GM18511 (cell line): ENCODE measurements at regions not wholly inside any gene's neighbourhood (a gene's known extent, or its start where the extent isn't known, plus 50 kb on each side); places are given as distances from the start of the nearest gene placed in this dataset.
A peak's percentile ranks its signal among the peaks of the same experiment; 100 is the strongest.
"Not testable (repeated sequence)": the region's sequence is repeated elsewhere in the genome, so short reads cannot be mapped to it uniquely, and the experiment has no call there.

Source experiments
- ATAC-seq: cut with Tn5 transposase; IDR thresholded peaks from one replicate; pipeline ENCODE4 v1.9.1; 2021; ENCODE audit warnings: mild to moderate bottlenecking, moderate library complexity; ENCODE audit not compliant: unreplicated experiment

DNA sequence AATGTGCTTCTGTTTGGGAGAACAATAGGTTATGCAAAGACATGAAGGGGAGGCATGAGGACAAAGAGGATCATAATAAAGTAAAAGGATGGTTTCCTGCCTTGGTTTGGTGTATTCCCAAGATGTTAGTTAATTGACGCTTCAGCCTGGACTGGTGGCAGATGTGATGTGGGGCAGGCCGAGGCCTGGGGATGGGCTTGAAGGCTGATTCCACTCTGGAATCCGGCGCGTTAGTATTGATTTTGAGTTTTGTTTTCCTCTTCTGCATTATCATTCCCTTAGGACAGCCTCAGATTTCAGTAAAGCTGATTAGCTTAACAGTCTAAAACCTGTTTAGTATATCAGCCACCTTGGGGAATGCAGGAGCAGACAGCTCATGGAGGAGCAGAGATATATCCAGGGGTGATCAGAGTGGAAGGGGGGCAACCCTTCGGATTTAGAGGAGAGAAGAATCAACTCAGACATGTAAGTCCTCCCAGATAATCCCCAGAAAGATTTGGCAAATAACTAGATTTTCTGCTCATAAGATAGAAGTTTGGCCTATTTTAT is 159.8 kb upstream of the MTPN start:
- ATAC-seq = no peak

DNA sequence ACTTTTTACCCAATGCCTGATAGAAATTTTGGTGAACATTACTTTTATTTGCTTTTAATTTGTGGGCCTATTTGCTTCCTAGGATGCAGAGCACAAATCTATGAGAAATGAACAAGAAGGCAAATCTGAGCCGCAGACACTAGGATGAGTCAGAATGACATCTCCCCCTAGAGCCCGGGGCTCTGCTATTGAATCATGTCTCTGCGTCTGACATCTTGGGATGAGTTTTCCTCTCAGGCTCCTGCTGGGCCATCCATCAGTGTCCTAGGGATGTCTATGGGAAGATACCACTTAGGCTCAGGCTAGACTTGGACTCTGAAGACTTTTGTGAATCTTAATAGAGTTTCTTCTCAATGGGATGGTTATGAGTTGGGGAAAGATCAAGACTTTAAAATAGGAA is 157.3 kb upstream of the MTPN start:
- ATAC-seq = no peak

DNA sequence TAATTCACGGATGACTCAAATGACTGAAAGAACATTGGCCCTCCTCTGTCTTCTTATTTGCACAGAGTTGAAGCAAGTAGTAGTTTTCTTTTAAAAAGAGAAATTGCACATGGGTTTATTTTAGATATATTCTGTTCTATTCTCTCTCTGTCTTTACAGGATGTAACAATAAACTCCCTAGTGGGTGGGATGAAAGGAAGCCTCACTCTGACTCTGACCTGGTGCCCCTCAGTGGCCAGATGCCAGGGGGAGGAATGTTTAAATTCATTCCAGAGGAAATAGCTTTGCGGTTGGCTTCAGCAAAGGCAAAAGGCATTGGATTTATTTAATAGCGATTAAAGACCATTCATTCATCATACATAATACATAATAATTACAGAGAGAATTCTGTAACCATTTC is 156.4 kb upstream of the MTPN start:
- no peak for ATAC-seq

DNA sequence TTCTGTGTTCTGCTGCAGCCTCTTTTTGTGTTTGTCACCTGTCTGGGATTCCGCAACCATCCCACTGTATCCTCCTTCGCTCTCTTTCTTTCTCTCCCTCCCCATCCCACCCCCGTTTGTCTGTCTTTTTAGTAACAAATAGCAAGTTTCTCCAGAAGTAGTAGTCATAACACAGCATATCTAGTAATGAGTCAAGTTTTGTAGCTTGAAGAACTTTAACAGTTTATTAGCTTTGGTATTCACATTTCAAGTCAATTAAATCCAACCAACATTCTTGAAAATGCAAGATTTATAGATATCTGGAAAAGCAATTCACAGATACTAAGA is 154.1 kb upstream of the MTPN start:
- no peak for ATAC-seq

DNA sequence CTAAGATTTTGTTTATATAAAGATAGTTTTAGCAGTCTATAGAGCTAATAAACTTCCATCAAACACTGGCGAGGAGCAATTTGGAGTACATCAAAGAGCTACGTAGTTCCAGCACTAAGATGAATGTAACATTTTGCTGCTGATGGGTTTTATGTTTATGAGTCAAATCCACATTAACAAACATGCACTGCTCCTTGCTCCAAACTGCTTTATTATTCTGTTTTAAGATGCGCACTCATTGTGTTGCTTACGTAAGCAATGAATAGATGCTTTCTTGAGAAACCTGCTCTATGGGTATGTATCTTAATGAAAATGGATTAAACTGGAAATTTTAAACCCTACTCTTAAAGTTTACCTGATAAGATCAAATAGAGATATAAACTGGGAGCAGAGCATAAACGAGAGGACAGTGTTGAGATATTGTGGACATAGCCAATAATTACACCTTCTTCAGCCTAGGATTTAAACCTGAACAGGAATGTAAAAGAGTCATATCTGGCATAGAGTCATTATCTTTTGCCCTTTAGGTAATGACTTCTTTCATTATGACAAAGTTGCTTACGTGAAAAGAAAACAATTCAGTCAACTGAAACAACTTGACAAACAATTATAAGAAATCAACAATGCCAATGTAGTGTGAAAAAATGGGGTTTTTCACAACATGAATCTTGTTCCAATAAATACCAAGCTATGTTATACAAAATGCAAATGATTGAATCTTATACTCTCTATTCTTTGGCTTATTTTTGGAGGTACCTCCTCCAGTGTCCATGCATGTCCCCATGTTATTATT is 153.5 kb upstream of the MTPN start:
- ATAC-seq = no peak

DNA sequence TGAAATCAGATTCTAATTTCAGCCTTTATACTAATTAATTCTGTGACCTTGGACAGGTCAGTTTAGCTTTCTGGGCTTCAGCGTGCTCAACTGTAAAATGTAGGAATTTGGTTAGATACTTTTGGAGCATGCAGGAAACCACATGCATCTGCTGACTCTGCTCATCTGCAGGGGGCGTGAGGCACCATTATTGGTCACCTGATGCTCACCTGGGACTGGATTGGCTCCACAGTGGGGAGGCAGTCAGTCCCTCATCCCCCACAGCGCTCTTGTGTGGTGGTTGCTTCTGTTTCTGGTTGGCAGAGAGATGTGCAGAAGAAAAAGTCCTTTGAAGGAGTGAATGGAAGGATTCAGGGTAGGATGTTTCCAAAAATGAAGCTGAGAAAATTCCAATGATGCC is 150.9 kb upstream of the MTPN start:
- ATAC-seq = no peak

DNA sequence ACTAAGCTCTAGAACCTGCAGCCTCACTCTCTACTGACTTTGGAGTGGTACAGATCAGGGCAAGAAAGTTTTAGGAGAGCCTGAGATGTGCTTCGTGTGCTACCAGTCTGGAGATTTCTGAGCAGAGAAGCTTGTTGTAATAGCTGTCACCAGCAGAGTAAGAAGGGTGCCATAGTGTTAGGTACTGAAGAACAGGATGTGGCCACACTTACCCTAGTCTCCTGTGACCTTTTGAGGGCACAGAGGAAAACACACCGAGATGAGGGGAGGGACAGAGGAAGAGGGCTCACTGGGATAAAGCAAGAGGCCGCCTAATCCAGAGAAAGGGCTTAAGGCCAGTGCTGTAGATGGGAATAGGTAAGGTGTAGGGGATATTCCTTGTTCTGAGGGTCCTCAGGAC is 146.2 kb upstream of the MTPN start:
- no peak for ATAC-seq

DNA sequence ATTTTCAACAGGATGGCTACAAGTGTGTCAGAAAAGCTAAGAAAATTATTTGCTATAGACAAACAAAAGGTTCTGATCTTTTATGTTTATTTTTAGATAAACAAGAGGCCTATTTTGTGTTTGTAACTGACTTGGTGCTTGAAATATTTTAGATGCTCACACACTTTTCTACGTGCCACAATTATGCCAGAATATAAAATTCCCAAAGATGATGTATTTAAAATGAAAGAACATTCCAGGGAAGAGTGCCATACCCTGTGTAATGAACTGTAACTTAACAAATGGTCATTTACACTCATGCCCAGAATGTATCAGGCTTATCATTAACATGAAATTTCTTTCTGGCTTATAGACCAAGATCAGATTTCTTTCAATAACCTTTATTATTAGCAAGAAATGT is 144.9 kb upstream of the MTPN start:
- no peak for ATAC-seq

DNA sequence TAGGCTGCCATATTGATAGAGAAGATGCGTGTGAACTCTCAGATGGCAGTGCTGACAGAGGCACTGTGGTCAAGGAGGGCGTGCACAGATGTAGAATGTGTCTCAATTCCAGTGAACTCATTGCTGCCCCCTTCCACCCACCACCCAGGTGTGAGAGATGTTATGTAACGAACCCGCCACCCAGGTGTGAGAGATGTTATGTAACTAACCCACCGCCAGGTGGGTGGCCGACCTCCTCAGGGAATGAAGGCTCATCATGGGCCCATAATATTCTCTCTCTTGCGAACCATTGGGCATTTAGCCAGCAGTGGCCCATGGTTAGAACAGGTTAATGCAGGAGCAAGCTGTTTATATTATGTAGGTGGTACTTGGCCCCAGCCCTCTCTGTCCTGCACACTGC is 140.4 kb upstream of the MTPN start:
- no peak for ATAC-seq

DNA sequence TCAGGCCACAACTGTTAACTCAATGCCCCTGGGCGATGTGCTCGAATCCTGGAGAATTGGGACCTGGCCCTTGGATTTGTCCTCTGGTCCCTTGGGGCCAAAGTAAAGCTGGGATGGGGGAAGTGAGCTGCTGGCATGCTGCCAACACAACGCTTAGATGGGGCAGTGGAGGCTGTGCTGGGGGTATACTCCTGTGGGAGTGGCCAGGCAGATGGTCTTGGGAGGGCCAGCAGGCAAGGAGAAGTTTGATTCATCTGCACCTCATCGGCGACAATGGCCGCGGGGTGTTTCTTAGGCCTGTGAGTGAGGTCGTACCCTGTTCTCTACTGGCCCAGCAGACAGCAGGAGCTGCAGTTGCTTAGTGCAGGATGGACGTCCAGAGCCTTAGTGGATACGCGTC is 139.0 kb upstream of the MTPN start:
- no peak for ATAC-seq

DNA sequence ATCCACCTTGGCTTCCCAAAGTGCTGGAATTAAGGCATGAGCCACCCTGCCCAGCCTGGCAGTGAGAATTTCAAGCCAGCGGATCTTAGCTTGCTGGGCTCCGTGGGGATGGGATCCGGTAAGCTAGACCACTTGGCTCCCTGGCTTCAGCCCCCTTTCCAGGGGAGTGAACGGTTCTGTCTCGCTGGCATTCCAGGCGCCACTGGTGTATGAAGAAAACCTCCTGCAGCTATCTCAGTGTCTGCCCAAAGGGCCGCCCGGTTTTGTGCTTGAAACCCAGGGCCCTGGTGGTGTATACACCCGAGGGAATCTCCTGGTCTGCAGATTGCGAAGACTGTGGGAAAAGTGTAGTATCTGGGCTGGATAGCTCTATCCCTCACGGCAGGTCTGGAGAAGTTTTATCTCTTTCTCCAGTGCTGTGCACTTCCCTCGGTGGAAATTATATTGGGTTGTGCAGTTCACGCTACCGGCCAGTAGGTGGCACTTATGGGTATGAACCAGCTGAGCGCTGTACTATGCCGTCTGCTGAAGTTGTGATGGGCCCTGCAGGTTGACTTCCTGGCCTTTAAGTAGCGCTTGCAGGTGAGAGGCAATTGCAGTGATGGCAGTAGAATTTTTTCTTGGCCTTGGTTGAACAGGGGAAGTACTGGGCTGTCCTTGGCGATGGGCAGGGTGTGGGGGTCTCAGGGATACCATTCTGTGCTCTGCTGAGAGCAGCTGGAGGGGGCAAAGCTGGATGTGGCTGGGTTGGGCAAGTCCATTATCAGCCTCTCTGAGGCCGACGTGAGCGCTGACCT is 138.0 kb upstream of the MTPN start:
- ATAC-seq = peak; percentile 99

DNA sequence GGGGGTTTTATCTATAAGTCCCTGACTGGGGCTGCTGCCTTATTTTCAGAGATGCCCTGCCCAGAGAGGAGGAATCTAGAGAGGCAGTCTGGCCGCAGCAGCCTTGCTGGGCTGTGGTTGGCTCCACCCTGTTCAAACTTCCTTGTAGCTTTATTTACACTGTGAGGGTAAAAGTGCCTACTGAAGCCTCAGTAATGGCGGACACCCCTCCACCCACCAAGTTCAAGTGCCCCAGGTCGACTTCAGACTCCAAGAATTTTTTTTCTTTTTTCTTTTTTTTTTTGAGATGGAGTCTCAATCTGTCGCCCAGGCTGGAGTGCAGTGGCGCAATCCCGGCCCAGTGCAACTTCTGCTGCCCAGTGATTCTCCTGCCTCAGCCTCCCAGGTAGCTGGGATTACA is 137.3 kb upstream of the MTPN start:
- ATAC-seq = not testable (repeated sequence)

DNA sequence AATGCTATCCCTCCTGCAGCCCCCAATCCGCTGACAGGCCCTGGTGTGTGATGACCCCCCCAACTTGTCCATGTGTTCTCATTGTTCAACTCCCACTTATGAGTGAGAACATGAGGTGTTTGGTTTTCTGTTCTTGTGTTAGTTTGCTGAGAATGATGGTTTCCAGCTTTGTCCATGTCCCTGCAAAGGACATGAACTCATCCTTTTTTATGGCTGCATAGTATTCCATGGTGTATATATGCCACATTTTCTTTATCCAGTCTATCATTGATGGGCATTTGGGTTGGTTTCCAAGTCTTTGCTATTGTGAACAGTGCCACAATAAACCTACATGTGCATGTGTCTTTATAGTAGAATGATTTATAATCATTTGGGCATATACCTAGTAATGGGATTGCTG is 131.9 kb upstream of the MTPN start:
- ATAC-seq = not testable (repeated sequence)

DNA sequence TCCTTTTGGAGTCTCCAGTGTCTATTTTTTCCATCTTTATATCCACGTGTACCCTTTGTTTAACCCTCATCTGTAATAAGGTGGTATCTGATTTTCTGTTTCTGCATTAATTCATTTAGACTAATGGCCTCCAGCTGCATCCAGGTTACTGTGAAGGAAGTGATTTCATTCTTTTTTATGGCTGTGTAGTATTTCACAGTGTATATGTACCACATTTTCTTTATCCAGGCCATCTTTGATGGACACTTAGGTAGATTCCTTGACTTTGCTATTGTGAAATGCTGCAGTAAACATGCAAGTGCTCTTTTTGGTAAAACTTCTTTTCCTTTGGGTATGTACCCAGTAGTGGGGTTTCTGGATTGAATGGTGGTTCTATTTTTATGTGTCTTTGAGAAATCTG is 128.0 kb upstream of the MTPN start:
- no peak for ATAC-seq

DNA sequence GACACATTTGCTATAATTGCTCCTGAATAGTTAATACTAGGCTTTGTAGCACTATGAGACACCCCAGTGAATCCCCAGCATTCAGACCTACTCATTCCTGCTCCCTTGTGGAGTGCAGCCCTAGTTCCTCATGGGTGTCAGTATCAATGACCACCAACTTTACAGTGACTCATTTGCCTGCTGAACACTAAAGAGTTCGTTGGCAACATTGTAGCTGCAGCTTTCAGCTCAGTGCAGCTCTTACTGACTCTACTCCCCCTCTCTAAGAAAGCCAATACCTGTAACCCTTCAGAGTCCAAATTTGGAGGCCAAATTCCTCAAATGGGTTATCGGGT is 127.1 kb upstream of the MTPN start:
- ATAC-seq = no peak

DNA sequence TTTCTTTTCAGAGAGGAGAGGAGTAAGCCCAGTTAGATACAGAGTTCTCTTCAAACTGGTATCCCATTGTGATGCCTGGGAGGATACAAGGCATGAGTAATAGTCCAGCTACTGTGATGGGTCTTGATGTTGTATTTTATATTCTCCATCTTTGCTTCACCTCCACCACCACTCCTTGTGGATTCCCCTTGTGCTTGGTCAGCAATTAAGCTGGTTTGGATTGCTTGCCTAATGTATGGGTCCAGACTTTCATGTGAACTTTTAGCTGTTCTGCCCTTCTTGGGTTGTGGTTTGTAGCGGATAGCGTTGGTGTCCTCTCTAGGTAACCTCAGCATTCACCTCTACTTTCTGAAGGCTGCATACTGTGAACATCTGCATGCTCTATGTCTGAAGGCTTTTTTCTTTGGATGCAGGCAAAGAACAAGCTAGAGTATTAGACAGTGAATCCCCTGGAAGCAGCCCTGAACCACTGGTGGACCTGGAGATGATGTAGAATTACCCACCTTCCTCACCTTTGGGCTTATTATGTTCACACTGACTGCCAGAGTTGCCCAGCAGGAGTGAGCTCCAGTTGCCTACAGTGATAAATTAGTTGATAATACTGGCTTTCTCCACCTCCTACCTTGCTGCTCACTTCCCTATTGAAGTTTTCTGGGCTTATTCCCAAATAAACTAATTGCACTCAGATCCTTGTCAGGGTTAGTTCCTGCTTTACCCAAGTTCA is 126.5 kb upstream of the MTPN start:
- ATAC-seq = no peak

DNA sequence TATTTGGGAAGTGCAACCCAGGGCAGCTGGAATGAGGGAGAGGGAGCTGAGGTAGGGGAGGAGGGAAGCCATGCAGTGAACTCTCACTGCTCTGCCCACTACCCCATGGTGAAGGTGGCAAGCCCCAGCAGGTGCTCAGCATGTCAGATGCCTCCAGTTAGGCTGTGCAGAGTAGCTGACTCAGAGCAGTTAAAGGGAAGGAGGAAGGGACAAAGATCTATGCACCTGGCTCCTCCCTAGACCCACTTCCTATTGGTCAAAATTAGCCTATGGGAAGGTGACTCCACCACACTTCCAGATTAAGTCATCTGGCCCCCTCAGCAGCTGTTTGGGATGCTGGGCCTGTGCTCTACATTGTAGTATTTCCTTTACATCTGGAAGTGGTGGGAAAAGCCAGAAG is 125.7 kb upstream of the MTPN start:
- no peak for ATAC-seq

DNA sequence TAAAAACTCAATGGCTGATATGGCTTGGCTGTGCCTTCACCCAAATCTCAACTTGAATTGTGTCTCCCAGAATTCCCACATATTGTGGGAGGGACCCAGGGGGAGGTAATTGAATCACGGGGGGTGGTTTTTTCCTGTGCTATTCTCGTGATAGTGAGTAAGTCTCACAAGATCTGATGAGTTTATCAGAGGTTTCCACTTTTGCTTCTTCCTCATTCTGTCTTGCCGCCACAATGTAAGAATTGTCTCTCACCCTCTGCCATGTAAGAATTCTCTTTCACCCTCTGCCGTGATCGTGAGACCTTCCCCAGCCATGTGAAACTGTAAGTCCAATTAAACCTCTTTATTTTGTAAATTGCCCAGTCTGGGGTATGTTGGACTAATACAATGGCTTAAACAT is 115.6 kb upstream of the MTPN start:
- ATAC-seq = not testable (repeated sequence)

DNA sequence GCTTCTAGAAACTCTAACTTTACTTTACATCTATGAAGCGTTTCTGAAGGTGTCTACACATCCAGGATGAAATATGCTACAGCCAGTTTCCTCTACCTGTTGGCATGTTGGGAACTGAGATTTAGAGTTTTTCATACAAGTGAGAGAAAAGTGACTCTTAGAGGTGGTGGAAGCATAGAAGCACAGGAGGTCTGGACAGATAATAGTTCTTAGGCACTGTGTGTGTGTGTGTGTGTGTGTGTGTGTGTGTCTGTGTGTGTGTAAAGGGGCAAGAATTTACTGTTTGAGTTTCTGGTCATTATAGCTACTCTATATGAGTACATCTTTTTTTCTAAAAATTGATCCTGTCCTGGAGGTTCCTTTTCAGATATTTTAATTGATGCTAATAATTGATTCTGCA is 110.7 kb upstream of the MTPN start:
- no peak for ATAC-seq

DNA sequence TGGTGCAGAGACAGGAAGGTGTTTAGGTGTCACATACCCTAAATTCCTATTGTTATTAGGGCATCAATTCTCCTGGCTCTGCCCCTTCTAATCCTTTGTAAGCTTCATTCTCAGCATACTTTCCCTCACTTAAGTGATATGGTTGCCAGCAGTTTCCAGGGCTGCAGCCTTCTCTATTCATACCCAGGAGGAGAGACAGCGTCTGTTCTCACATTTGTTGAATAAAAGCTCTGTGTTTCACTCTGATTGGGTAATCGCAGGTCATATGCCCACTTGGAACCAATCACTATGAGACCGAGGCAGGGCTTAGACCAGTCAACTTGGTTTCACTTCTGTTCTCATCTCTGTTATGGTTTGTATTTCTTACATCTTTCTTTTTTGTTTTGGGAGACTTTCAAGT is 109.6 kb upstream of the MTPN start:
- peak; percentile 91 for ATAC-seq

DNA sequence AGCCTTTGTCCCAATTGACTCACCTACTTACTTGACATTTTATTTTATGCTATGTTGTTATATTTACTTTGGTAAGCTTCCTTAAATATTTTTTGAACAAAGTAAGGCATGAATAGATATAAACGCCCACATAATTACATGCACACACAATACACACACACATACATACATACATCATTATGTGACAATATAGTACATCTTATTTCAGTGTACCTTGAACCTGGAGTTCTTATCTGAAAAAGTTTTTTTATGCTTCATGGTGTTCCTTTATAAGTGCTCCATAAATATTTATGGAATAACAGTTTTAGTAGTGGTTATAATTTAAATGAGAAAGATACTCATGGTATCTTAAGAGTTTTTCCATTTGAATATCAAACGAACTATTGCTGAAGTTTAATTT is 102.8 kb upstream of the MTPN start:
- no peak for ATAC-seq

DNA sequence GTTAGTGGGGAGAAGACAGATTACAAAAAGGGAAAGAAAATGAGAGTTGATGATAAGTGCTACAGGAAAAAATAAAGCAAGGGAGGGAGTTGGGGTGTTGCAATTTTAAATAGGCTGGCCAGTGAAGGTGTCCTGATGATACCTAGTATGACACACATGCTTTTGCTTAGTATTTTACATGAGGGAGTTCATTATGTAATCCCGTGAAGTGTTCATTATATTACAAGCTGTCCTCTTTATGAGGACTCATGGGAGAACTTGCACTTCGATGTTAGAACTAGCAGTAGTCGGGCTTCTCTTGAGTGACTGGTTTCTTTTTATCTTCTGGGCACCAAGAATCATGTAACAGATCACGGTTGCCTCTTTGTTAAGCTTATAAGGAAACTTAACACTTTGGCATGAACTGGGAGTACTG is 102.3 kb upstream of the MTPN start:
- no peak for ATAC-seq
